H1 (cell line): ENCODE measurements at regions not wholly inside any gene's neighbourhood (a gene's known extent, or its start where the extent isn't known, plus 50 kb on each side); places are given as distances from the start of the nearest gene placed in this dataset.

ENCODE experiments used
- CTBP2 ChIP-seq: IDR thresholded peaks from 2 replicates; pipeline ENCODE4 v1.7.0; 2011; ENCODE audit warnings: borderline replicate concordance, mild to moderate bottlenecking, moderate library complexity, mixed read lengths, low read length; ENCODE audit not compliant: insufficient read depth, insufficient read length
- EP300 ChIP-seq, 2 experiments: IDR thresholded peaks; 1 replicate in 1 of 2; 2 replicates in 1 of 2; pipeline ENCODE4 v1.6.1; 2011 to 2012; ENCODE audit warnings: low read depth in 2 of 2, low read length in 2 of 2, mild to moderate bottlenecking in 2 of 2, borderline replicate concordance in 1 of 2, inconsistent platforms in 1 of 2, moderate library complexity in 1 of 2
- EZH2 ChIP-seq: fragments of 200-600 bp; sonication (generic); IDR thresholded peaks from 2 replicates; pipeline ENCODE4 v1.7.1; 2012; ENCODE audit warnings: low read depth, mild to moderate bottlenecking, moderate library complexity, low read length, inconsistent platforms; ENCODE audit not compliant: severe bottlenecking
- POLR2A ChIP-seq, 2 experiments: IDR thresholded peaks; 1 replicate in 1 of 2; 2 replicates in 1 of 2; pipeline ENCODE4 v1.6.1; 2011; ENCODE audit warnings: low read depth in 2 of 2, low read length in 2 of 2, mild to moderate bottlenecking in 2 of 2; ENCODE audit errors: control extremely low read depth in 1 of 2
- POLR2AphosphoS5 ChIP-seq: IDR thresholded peaks from 2 replicates; pipeline ENCODE4 v1.6.1; 2011; ENCODE audit warnings: low read depth, low read length
- RAD21 ChIP-seq, 2 experiments: IDR thresholded peaks in 1 of 2; conservative IDR thresholded peaks in 1 of 2; 2 replicates each; pipeline ENCODE4 v1.6.1; 2011; ENCODE audit warnings: low read depth in 2 of 2, low read length in 2 of 2, improper control_type of control experiment in 1 of 2, inconsistent platforms in 1 of 2, mild to moderate bottlenecking in 1 of 2, moderate library complexity in 1 of 2
- SIRT6 ChIP-seq: IDR thresholded peaks from one replicate; pipeline ENCODE4 v1.7.1; 2012; ENCODE audit warnings: low read length, inconsistent platforms
- SP2 ChIP-seq: IDR thresholded peaks from 2 replicates; pipeline ENCODE4 v1.6.1; 2012; ENCODE audit warnings: mild to moderate bottlenecking, low read length, inconsistent platforms
- SP4 ChIP-seq: IDR thresholded peaks from 2 replicates; pipeline ENCODE4 v1.6.1; 2012; ENCODE audit warnings: low read length, inconsistent platforms
- TF ChIP-seq, protein P1 (sequence below), 3 experiments: IDR thresholded peaks; 1 replicate in 2 of 3; 2 replicates in 1 of 3; pipeline versions ENCODE4 v1.5.1 to v1.6.1; 2011; ENCODE audit warnings: low read length in 3 of 3, mild to moderate bottlenecking in 3 of 3, inconsistent platforms in 2 of 3, low read depth in 1 of 3, moderate library complexity in 1 of 3; ENCODE audit not compliant: insufficient read depth in 1 of 3; ENCODE audit errors: control extremely low read depth in 1 of 3
- TF ChIP-seq, protein P2 (sequence below): IDR thresholded peaks from 2 replicates; pipeline ENCODE4 v1.6.1; 2011; ENCODE audit warnings: low read length, improper control_type of control experiment
- TF ChIP-seq, protein P3 (sequence below): IDR thresholded peaks from 2 replicates; pipeline ENCODE4 v1.6.1; 2012; ENCODE audit warnings: inconsistent platforms

DNA sequence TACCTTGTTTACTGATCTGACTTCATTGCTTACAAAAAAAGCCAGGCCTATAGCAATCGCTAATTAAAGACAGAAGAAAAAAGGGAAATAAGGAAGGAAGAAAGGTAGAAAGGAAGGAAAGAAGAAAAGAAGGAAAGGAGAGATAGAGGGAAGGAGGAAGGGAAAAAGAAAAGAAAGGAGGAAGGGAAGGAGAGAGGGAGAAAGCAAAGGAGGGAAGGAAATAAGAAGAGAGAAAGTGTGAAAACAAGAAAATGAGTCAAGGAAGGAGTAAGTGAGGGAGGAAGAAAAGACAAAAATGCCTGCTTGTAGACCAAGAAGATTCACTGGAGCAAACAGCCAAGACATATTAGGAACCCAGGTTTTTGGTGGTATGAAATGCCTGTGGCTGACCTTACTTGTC, 57.0 kb upstream of the MAGEB16 start:
- no peak for TF ChIP-seq POLR2A (IDR thresholded peaks at IDR 0.05; ENCODE audit: control extremely low read depth in 1 of 2, low read depth in 2 of 2, low read length in 2 of 2)
- TF ChIP-seq, protein P1, sequence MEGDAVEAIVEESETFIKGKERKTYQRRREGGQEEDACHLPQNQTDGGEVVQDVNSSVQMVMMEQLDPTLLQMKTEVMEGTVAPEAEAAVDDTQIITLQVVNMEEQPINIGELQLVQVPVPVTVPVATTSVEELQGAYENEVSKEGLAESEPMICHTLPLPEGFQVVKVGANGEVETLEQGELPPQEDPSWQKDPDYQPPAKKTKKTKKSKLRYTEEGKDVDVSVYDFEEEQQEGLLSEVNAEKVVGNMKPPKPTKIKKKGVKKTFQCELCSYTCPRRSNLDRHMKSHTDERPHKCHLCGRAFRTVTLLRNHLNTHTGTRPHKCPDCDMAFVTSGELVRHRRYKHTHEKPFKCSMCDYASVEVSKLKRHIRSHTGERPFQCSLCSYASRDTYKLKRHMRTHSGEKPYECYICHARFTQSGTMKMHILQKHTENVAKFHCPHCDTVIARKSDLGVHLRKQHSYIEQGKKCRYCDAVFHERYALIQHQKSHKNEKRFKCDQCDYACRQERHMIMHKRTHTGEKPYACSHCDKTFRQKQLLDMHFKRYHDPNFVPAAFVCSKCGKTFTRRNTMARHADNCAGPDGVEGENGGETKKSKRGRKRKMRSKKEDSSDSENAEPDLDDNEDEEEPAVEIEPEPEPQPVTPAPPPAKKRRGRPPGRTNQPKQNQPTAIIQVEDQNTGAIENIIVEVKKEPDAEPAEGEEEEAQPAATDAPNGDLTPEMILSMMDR (IDR thresholded peaks at IDR 0.05; ENCODE audit: control extremely low read depth in 1 of 3, insufficient read depth in 1 of 3, low read depth in 1 of 3, low read length in 3 of 3) = no peak
- TF ChIP-seq, protein P2, sequence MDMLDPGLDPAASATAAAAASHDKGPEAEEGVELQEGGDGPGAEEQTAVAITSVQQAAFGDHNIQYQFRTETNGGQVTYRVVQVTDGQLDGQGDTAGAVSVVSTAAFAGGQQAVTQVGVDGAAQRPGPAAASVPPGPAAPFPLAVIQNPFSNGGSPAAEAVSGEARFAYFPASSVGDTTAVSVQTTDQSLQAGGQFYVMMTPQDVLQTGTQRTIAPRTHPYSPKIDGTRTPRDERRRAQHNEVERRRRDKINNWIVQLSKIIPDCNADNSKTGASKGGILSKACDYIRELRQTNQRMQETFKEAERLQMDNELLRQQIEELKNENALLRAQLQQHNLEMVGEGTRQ = no peak
- no peak for TF ChIP-seq EZH2
- no peak for TF ChIP-seq SP2
- no peak for TF ChIP-seq CTBP2
- no peak for TF ChIP-seq EP300 (IDR thresholded peaks at IDR 0.05; ENCODE audit: borderline replicate concordance in 1 of 2, low read depth in 2 of 2, low read length in 2 of 2)
- TF ChIP-seq RAD21 (IDR thresholded peaks at IDR 0.05 in 1 of 2, conservative IDR thresholded peaks at IDR 0.05 in 1 of 2; ENCODE audit: low read depth in 2 of 2, low read length in 2 of 2) = no peak
- TF ChIP-seq SP4 = no peak
- TF ChIP-seq SIRT6 = no peak
- TF ChIP-seq, protein P3, sequence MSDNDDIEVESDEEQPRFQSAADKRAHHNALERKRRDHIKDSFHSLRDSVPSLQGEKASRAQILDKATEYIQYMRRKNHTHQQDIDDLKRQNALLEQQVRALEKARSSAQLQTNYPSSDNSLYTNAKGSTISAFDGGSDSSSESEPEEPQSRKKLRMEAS = no peak
- no peak for TF ChIP-seq POLR2AphosphoS5
